ENCODE measurements at regions not wholly inside any gene's neighbourhood (a gene's known extent, or its start where the extent isn't known, plus 50 kb on each side); places are given as distances from the start of the nearest gene placed in this dataset.

- Mint-ChIP-seq H3K36me3 (ENCODE audit: low read depth) (no peaks in the 10 kb centered on the region), H3K4me3 (ENCODE audit: low read depth) (no peak overlapping the region)
These were observed 395.9 kb upstream of the CDH9 start for GRCh38 chr5:27434335-27434734.

GRCh38 chr5:27414099-27414498 is 375.7 kb upstream of the CDH9 start:
- Mint-ChIP-seq H3K27me3 (ENCODE audit: low read depth) (no peaks in the 10 kb centered on the region), H3K4me1 (ENCODE audit: low read depth) (no peaks in the 10 kb centered on the region), H3K27ac (no peak overlapping the region), H3K36me3 (ENCODE audit: low read depth) (no peaks in the 10 kb centered on the region), H3K4me3 (ENCODE audit: low read depth) (no peak overlapping the region), H3K9me3 (peaks cover 57% of the 10 kb centered on the region)
- no peak for DNase-seq (ENCODE audit: low spot score)
- intact Hi-C loops (cut with micrococcal nuclease), result no loop called here

More at GRCh38 chr5:27434335-27434734, 395.9 kb upstream of the CDH9 start:
- intact Hi-C loops (cut with micrococcal nuclease), result no loop called here
- Mint-ChIP-seq H3K4me1 (ENCODE audit: low read depth) (no peaks in the 10 kb centered on the region), H3K27ac (no peak overlapping the region), H3K27me3 (ENCODE audit: low read depth) (no peaks in the 10 kb centered on the region), H3K9me3 (peaks cover 49% of the 10 kb centered on the region)
- no peak for DNase-seq (ENCODE audit: low spot score)

- no peak for DNase-seq (ENCODE audit: low spot score)
- H3K36me3 Mint-ChIP-seq (ENCODE audit: low read depth), result no peaks in the 10 kb centered on the region
- no peaks in the 10 kb centered on the region for H3K4me1 Mint-ChIP-seq (ENCODE audit: low read depth)
- intact Hi-C loops (cut with micrococcal nuclease), result no loop called here
- no peaks in the 10 kb centered on the region for H3K27me3 Mint-ChIP-seq (ENCODE audit: low read depth)
- H3K9me3 Mint-ChIP-seq, result peaks cover 54% of the 10 kb centered on the region
- no peak overlapping the region for H3K4me3 Mint-ChIP-seq (ENCODE audit: low read depth)
- no peak overlapping the region for H3K27ac Mint-ChIP-seq
These were observed 374.0 kb upstream of the CDH9 start for GRCh38 chr5:27412384-27412783.

GRCh38 chr5:27406020-27406419 is 367.6 kb upstream of the CDH9 start:
- H3K27me3 Mint-ChIP-seq (ENCODE audit: low read depth), result no peaks in the 10 kb centered on the region
- DNase-seq (ENCODE audit: low spot score), result no peak
- no peaks in the 10 kb centered on the region for H3K4me1 Mint-ChIP-seq (ENCODE audit: low read depth)
- intact Hi-C loops (cut with micrococcal nuclease), result no loop called here
- peaks cover 41% of the 10 kb centered on the region for H3K9me3 Mint-ChIP-seq
- no peaks in the 10 kb centered on the region for H3K36me3 Mint-ChIP-seq (ENCODE audit: low read depth)
- no peak overlapping the region for H3K27ac Mint-ChIP-seq
- no peak overlapping the region for H3K4me3 Mint-ChIP-seq (ENCODE audit: low read depth)

- DNase-seq (ENCODE audit: low spot score), result no peak
- Mint-ChIP-seq H3K4me3 (ENCODE audit: low read depth) (no peak overlapping the region), H3K27me3 (ENCODE audit: low read depth) (no peaks in the 10 kb centered on the region), H3K36me3 (ENCODE audit: low read depth) (no peaks in the 10 kb centered on the region), H3K9me3 (peaks cover 44% of the 10 kb centered on the region), H3K4me1 (ENCODE audit: low read depth) (no peaks in the 10 kb centered on the region), H3K27ac (no peak overlapping the region)
- intact Hi-C loops (cut with micrococcal nuclease), result no loop called here
These were observed 365.0 kb upstream of the CDH9 start for GRCh38 chr5:27403243-27403882.

- Mint-ChIP-seq H3K27ac (no peak overlapping the region), H3K4me3 (ENCODE audit: low read depth) (no peak overlapping the region), H3K36me3 (ENCODE audit: low read depth) (no peaks in the 10 kb centered on the region), H3K4me1 (ENCODE audit: low read depth) (no peaks in the 10 kb centered on the region), H3K9me3 (peaks cover 41% of the 10 kb centered on the region), H3K27me3 (ENCODE audit: low read depth) (no peaks in the 10 kb centered on the region)
- no peak for DNase-seq (ENCODE audit: low spot score)
- intact Hi-C loops (cut with micrococcal nuclease), result no loop called here
These were observed 364.4 kb upstream of the CDH9 start for GRCh38 chr5:27402828-27403227.

GRCh38 chr5:27396998-27397397 is 358.6 kb upstream of the CDH9 start:
- intact Hi-C loops (cut with micrococcal nuclease), result no loop called here
- DNase-seq (ENCODE audit: low spot score), result no peak
- Mint-ChIP-seq H3K27ac (no peak overlapping the region), H3K4me3 (ENCODE audit: low read depth) (no peak overlapping the region), H3K9me3 (peaks cover 20% of the 10 kb centered on the region), H3K4me1 (ENCODE audit: low read depth) (no peaks in the 10 kb centered on the region), H3K36me3 (ENCODE audit: low read depth) (no peaks in the 10 kb centered on the region), H3K27me3 (ENCODE audit: low read depth) (no peaks in the 10 kb centered on the region)

GRCh38 chr5:27392716-27393115 is 354.3 kb upstream of the CDH9 start:
- Mint-ChIP-seq H3K9me3 (peaks cover 19% of the 10 kb centered on the region), H3K4me3 (ENCODE audit: low read depth) (no peak overlapping the region), H3K4me1 (ENCODE audit: low read depth) (no peaks in the 10 kb centered on the region), H3K36me3 (ENCODE audit: low read depth) (no peaks in the 10 kb centered on the region), H3K27ac (no peak overlapping the region), H3K27me3 (ENCODE audit: low read depth) (no peaks in the 10 kb centered on the region)
- intact Hi-C loops (cut with micrococcal nuclease), result no loop called here
- no peak for DNase-seq (ENCODE audit: low spot score)

GRCh38 chr5:27389696-27390095 is 351.3 kb upstream of the CDH9 start:
- Mint-ChIP-seq H3K36me3 (ENCODE audit: low read depth) (no peaks in the 10 kb centered on the region), H3K4me1 (ENCODE audit: low read depth) (no peaks in the 10 kb centered on the region), H3K9me3 (peaks cover 37% of the 10 kb centered on the region), H3K4me3 (ENCODE audit: low read depth) (no peak overlapping the region), H3K27ac (no peak overlapping the region), H3K27me3 (ENCODE audit: low read depth) (no peaks in the 10 kb centered on the region)
- no peak for DNase-seq (ENCODE audit: low spot score)
- intact Hi-C loops (cut with micrococcal nuclease), result no loop called here

- H3K27ac Mint-ChIP-seq, result no peak overlapping the region
- intact Hi-C loops (cut with micrococcal nuclease), result no loop called here
- H3K4me3 Mint-ChIP-seq (ENCODE audit: low read depth), result no peak overlapping the region
- H3K27me3 Mint-ChIP-seq (ENCODE audit: low read depth), result no peaks in the 10 kb centered on the region
- DNase-seq (ENCODE audit: low spot score), result no peak
- H3K36me3 Mint-ChIP-seq (ENCODE audit: low read depth), result no peaks in the 10 kb centered on the region
- peaks cover 38% of the 10 kb centered on the region for H3K9me3 Mint-ChIP-seq
- H3K4me1 Mint-ChIP-seq (ENCODE audit: low read depth), result no peaks in the 10 kb centered on the region
These were observed 350.4 kb upstream of the CDH9 start for GRCh38 chr5:27388755-27389154.

- H3K27ac Mint-ChIP-seq, result no peak overlapping the region
- intact Hi-C loops (cut with micrococcal nuclease), result no loop called here
- DNase-seq (ENCODE audit: low spot score), result no peak
- H3K4me3 Mint-ChIP-seq (ENCODE audit: low read depth), result no peak overlapping the region
- no peaks in the 10 kb centered on the region for H3K27me3 Mint-ChIP-seq (ENCODE audit: low read depth)
- H3K4me1 Mint-ChIP-seq (ENCODE audit: low read depth), result no peaks in the 10 kb centered on the region
- no peaks in the 10 kb centered on the region for H3K36me3 Mint-ChIP-seq (ENCODE audit: low read depth)
- H3K9me3 Mint-ChIP-seq, result peaks cover 44% of the 10 kb centered on the region
These were observed 349.2 kb upstream of the CDH9 start for GRCh38 chr5:27387535-27388073.

GRCh38 chr5:27381686-27382085 is 343.3 kb upstream of the CDH9 start:
- Mint-ChIP-seq H3K27ac (no peak overlapping the region), H3K36me3 (ENCODE audit: low read depth) (no peaks in the 10 kb centered on the region), H3K9me3 (peaks cover 35% of the 10 kb centered on the region), H3K4me3 (ENCODE audit: low read depth) (no peak overlapping the region), H3K27me3 (ENCODE audit: low read depth) (no peaks in the 10 kb centered on the region), H3K4me1 (ENCODE audit: low read depth) (no peaks in the 10 kb centered on the region)
- intact Hi-C loops (cut with micrococcal nuclease), result no loop called here
- no peak for DNase-seq (ENCODE audit: low spot score)

- Mint-ChIP-seq H3K36me3 (ENCODE audit: low read depth) (no peaks in the 10 kb centered on the region), H3K27me3 (ENCODE audit: low read depth) (no peaks in the 10 kb centered on the region), H3K4me1 (ENCODE audit: low read depth) (no peaks in the 10 kb centered on the region), H3K9me3 (peaks cover 28% of the 10 kb centered on the region), H3K4me3 (ENCODE audit: low read depth) (no peak overlapping the region), H3K27ac (no peak overlapping the region)
- intact Hi-C loops (cut with micrococcal nuclease), result no loop called here
- no peak for DNase-seq (ENCODE audit: low spot score)
These were observed 339.2 kb upstream of the CDH9 start for GRCh38 chr5:27377626-27378025.

- Mint-ChIP-seq H3K4me1 (ENCODE audit: low read depth) (no peaks in the 10 kb centered on the region), H3K9me3 (peaks cover 54% of the 10 kb centered on the region), H3K36me3 (ENCODE audit: low read depth) (no peaks in the 10 kb centered on the region), H3K27ac (no peak overlapping the region), H3K27me3 (ENCODE audit: low read depth) (no peaks in the 10 kb centered on the region), H3K4me3 (ENCODE audit: low read depth) (no peak overlapping the region)
- no peak for DNase-seq (ENCODE audit: low spot score)
- intact Hi-C loops (cut with micrococcal nuclease), result no loop called here
These were observed 315.6 kb upstream of the CDH9 start for GRCh38 chr5:27353970-27354369.
